ENCODE measurements at regions not wholly inside any gene's neighbourhood (a gene's known extent, or its start where the extent isn't known, plus 50 kb on each side); places are given as distances from the start of the nearest gene placed in this dataset.

GRCh38 chr1:94633051-94633450, 91.5 kb upstream of the F3 start:
- FAIRE-seq (no peak), DNase-seq (no peak)
- Histone ChIP-seq H3K27ac (ENCODE audit: low read depth in 2 of 2, low read length in 2 of 2) (no peak overlapping the region), H3K9ac (ENCODE audit: low read length in 3 of 3) (no peak overlapping the region), H3K4me1 (ENCODE audit: control insufficient read depth in 2 of 3, insufficient read depth in 2 of 3, low read depth in 1 of 3, low read length in 3 of 3) (no peaks in the 10 kb centered on the region), H3K4me3 (ENCODE audit: low read length in 3 of 3) (no peak overlapping the region), H3K27me3 (ENCODE audit: control insufficient read depth, insufficient read depth, low read length) (no peaks in the 10 kb centered on the region), H3K36me3 (ENCODE audit: control insufficient read depth in 2 of 3, insufficient read depth in 3 of 3, low read length in 3 of 3) (no peaks in the 10 kb centered on the region), H3K9me3 (ENCODE audit: control insufficient read depth in 2 of 3, insufficient read depth in 1 of 3, low read length in 3 of 3) (no peaks in the 10 kb centered on the region)
- intact Hi-C loops (cut with DNase I), result no loop called here
- TF ChIP-seq CTCF (IDR thresholded peaks at IDR 0.05; ENCODE audit: borderline replicate concordance, extremely low read depth, insufficient read depth), result no peak

- no peaks in the 10 kb centered on the region for H3K9me3 ChIP-seq (ENCODE audit: control insufficient read depth in 2 of 3, insufficient read depth in 1 of 3, low read length in 3 of 3)
- no peak overlapping the region for H3K9ac ChIP-seq (ENCODE audit: low read length in 3 of 3)
- no peaks in the 10 kb centered on the region for H3K27me3 ChIP-seq (ENCODE audit: control insufficient read depth, insufficient read depth, low read length)
- intact Hi-C loops (cut with DNase I), result no loop called here
- no peak for FAIRE-seq
- no peak overlapping the region for H3K4me3 ChIP-seq (ENCODE audit: low read length in 3 of 3)
- DNase-seq, result no peak
- TF ChIP-seq CTCF (IDR thresholded peaks at IDR 0.05; ENCODE audit: borderline replicate concordance, extremely low read depth, insufficient read depth), result no peak
- no peaks in the 10 kb centered on the region for H3K36me3 ChIP-seq (ENCODE audit: control insufficient read depth in 2 of 3, insufficient read depth in 3 of 3, low read length in 3 of 3)
- H3K4me1 ChIP-seq (ENCODE audit: control insufficient read depth in 2 of 3, insufficient read depth in 2 of 3, low read depth in 1 of 3, low read length in 3 of 3), result no peaks in the 10 kb centered on the region
- no peak overlapping the region for H3K27ac ChIP-seq (ENCODE audit: low read depth in 2 of 2, low read length in 2 of 2)
Observed at GRCh38 chr1:94629259-94630181, 88.0 kb upstream of the F3 start.

GRCh38 chr1:94628499-94628843, 86.9 kb upstream of the F3 start:
- no peak for TF ChIP-seq CTCF (IDR thresholded peaks at IDR 0.05; ENCODE audit: borderline replicate concordance, extremely low read depth, insufficient read depth)
- no peaks in the 10 kb centered on the region for H3K9me3 ChIP-seq (ENCODE audit: control insufficient read depth in 2 of 3, insufficient read depth in 1 of 3, low read length in 3 of 3)
- H3K36me3 ChIP-seq (ENCODE audit: control insufficient read depth in 2 of 3, insufficient read depth in 3 of 3, low read length in 3 of 3), result no peaks in the 10 kb centered on the region
- FAIRE-seq, result no peak
- no peaks in the 10 kb centered on the region for H3K27me3 ChIP-seq (ENCODE audit: control insufficient read depth, insufficient read depth, low read length)
- H3K4me1 ChIP-seq (ENCODE audit: control insufficient read depth in 2 of 3, insufficient read depth in 2 of 3, low read depth in 1 of 3, low read length in 3 of 3), result no peaks in the 10 kb centered on the region
- H3K4me3 ChIP-seq (ENCODE audit: low read length in 3 of 3), result no peak overlapping the region
- DNase-seq, result no peak
- intact Hi-C loops (cut with DNase I), result no loop called here
- no peak overlapping the region for H3K27ac ChIP-seq (ENCODE audit: low read depth in 2 of 2, low read length in 2 of 2)
- no peak overlapping the region for H3K9ac ChIP-seq (ENCODE audit: low read length in 3 of 3)

Measured in kidney (tissue), 13 donors.